CD4-positive, alpha-beta T cell (primary cell): ENCODE measurements at regions not wholly inside any gene's neighbourhood (a gene's known extent, or its start where the extent isn't known, plus 50 kb on each side); places are given as distances from the start of the nearest gene placed in this dataset.
"Not testable (repeated sequence)": the region's sequence is repeated elsewhere in the genome, so short reads cannot be mapped to it uniquely, and the experiment has no call there.

Experiments
- ATAC-seq: fragments of 200-7000 bp; cut with Tn5 transposase; one replicate; pipeline ENCODE4 v1.10.0; 2022; ENCODE audit warnings: mild to moderate bottlenecking; ENCODE audit not compliant: poor library complexity
- CTCF ChIA-PET: fragments of 350-600 bp; sonication (Branson Sonifier 250); formaldehyde crosslinking; loops from one replicate; lab custom pipeline; 2021; ENCODE audit warnings: antibody characterized with exemption, inconsistent platforms; lab: Charles Lee
- POLR2A ChIA-PET: fragments of 350-600 bp; sonication (Branson Sonifier 250); formaldehyde crosslinking; loops from one replicate; lab custom pipeline; 2021; ENCODE audit warnings: antibody characterized with exemption, inconsistent platforms; lab: Charles Lee
- DNase-seq, 14 experiments: peaks; one replicate each; pipeline ENCODE4 v3.0.0-alpha.2; 2013 to 2020; ENCODE audit warnings: mixed read lengths in 2 of 14
- H3K27ac ChIP-seq, 2 donors: one replicate each; pipeline versions ENCODE4 v1.5.1 to v1.7.0; 2013; ENCODE audit warnings: low read length in 2 of 2, low read depth in 1 of 2, mild to moderate bottlenecking in 1 of 2
- H3K27me3 ChIP-seq, 2 experiments: 1 replicate in 1 of 2; 2 replicates in 1 of 2; pipeline versions ENCODE4 v1.6.1 to v1.7.0; 2013; ENCODE audit warnings: low read length in 2 of 2, control low read depth in 1 of 2, mild to moderate bottlenecking in 1 of 2, moderate library complexity in 1 of 2; ENCODE audit not compliant: insufficient read depth in 2 of 2, control insufficient read depth in 1 of 2
- H3K36me3 ChIP-seq: one replicate; pipeline ENCODE4 v1.6.1; 2013; ENCODE audit warnings: low read length, control low read depth; ENCODE audit not compliant: insufficient read depth
- H3K4me1 ChIP-seq: one replicate; pipeline ENCODE4 v1.6.1; 2013; ENCODE audit warnings: low read length, control low read depth; ENCODE audit not compliant: insufficient read depth
- H3K4me3 ChIP-seq: one replicate; pipeline ENCODE4 v1.5.1; 2013; ENCODE audit warnings: mild to moderate bottlenecking, low read length, moderate library complexity
- H3K9me3 ChIP-seq, 2 experiments: 1 replicate in 1 of 2; 2 replicates in 1 of 2; pipeline versions ENCODE4 v1.6.1 to v1.7.0; 2013; ENCODE audit warnings: low read length in 2 of 2, mild to moderate bottlenecking in 2 of 2, control low read depth in 1 of 2, moderate library complexity in 1 of 2; ENCODE audit not compliant: control insufficient read depth in 1 of 2, insufficient read depth in 1 of 2
- H3K27ac Mint-ChIP-seq: one replicate; pipeline ENCODE4 v1.8.0; 2020; ENCODE audit warnings: mixed read lengths
- H3K27me3 Mint-ChIP-seq: one replicate; pipeline ENCODE4 v1.8.0; 2021; ENCODE audit warnings: mixed read lengths
- H3K36me3 Mint-ChIP-seq: one replicate; pipeline ENCODE4 v1.8.0; 2021; ENCODE audit warnings: low read depth, mixed read lengths
- H3K4me1 Mint-ChIP-seq: one replicate; pipeline ENCODE4 v1.8.0; 2021; ENCODE audit warnings: low read depth, mixed read lengths
- H3K4me3 Mint-ChIP-seq: one replicate; pipeline ENCODE4 v1.8.0; 2020; ENCODE audit warnings: mild to moderate bottlenecking, mixed read lengths
- H3K9me3 Mint-ChIP-seq: one replicate; pipeline ENCODE4 v1.8.0; 2020; ENCODE audit warnings: mixed read lengths
- CTCF ChIP-seq: fragments of 200-600 bp; IDR thresholded peaks from one replicate; pipeline ENCODE4 v1.8.0; 2022; ENCODE audit warnings: antibody characterized with exemption, mild to moderate bottlenecking
- intact Hi-C, 2 experiments: fragments of 100-400 bp; cut with DNase I in 1 of 2; cut with micrococcal nuclease in 1 of 2; formaldehyde crosslinking; loops; one replicate each; pipeline versions ENCODE4 v1.15.1 to v1.9.0; 2023 to 2025; cut with DNase I, micrococcal nuclease

GRCh38 chr16:35598696-35599332 is 2139.4 kb downstream of the TP53TG3F start:
- DNase-seq (no peak), ATAC-seq (no peak)
- no peaks in the 10 kb centered on the region for H3K27me3 ChIP-seq
- intact Hi-C loops: no loop called here
- peaks cover 7 to 13% of the 10 kb centered on the region in 2 experiments for H3K9me3 ChIP-seq
- Mint-ChIP-seq H3K9me3 (peaks cover 13% of the 10 kb centered on the region), H3K4me1 (no peaks in the 10 kb centered on the region), H3K36me3 (no peaks in the 10 kb centered on the region), H3K4me3 (no peak overlapping the region), H3K27ac (no peak overlapping the region), H3K27me3 (no peaks in the 10 kb centered on the region)
- H3K4me1 ChIP-seq: no peaks in the 10 kb centered on the region
- no peak overlapping the region for H3K27ac ChIP-seq
- ChIA-PET CTCF (no interaction called here), POLR2A (no interaction called here)
- no peaks in the 10 kb centered on the region for H3K36me3 ChIP-seq
- no peak overlapping the region for H3K4me3 ChIP-seq
- no peak for TF ChIP-seq CTCF

DNA sequence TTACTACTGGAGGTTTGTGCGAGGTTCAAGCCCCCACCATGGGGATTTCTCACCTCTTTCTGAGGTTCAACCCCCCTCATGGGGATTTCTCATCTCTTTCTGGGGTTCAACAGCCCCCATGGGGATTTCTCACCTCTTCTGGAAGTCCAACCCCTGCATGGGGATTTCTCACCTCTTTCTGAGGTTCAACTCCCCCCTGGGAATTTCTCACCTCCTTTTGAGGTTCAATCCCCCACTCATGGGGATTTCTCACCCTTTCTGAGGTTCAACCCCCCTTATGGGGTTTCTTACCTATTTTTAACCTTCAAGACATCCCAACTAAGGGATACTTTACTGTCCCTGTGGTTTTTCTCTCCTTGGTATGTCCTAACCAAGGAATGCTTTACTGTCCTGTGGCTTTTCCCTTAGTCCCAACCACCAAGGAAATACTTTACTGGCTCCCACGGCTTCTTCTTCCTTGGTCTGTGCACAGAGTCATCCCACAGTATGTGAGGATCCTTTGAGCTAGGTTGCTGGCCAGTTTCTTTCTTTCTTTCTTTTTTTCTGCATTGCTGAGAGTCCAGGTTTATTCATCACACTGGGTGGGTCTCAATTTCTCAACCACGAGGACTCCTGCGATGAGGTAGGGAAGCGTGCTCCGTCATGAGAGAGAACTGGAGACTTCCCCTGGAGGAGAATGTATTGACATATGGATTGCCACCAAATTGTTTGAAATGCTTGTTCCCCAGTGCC is 2140.2 kb downstream of the TP53TG3F start:
- H3K9me3 ChIP-seq: peaks cover 7 to 13% of the 10 kb centered on the region in 2 experiments
- no peaks in the 10 kb centered on the region for H3K36me3 ChIP-seq
- POLR2A ChIA-PET: no interaction called here
- no peaks in the 10 kb centered on the region for H3K27me3 ChIP-seq
- intact Hi-C loops: no loop called here
- no peak overlapping the region for H3K4me3 Mint-ChIP-seq
- no peak overlapping the region for H3K27ac Mint-ChIP-seq
- no peak overlapping the region for H3K4me3 ChIP-seq
- H3K36me3 Mint-ChIP-seq: no peaks in the 10 kb centered on the region
- H3K27me3 Mint-ChIP-seq: no peaks in the 10 kb centered on the region
- CTCF ChIA-PET: no interaction called here
- no peaks in the 10 kb centered on the region for H3K4me1 Mint-ChIP-seq
- H3K4me1 ChIP-seq: no peaks in the 10 kb centered on the region
- no peak for DNase-seq
- peaks cover 13% of the 10 kb centered on the region for H3K9me3 Mint-ChIP-seq
- no peak for TF ChIP-seq CTCF
- no peak overlapping the region for H3K27ac ChIP-seq
- ATAC-seq: no peak

DNA sequence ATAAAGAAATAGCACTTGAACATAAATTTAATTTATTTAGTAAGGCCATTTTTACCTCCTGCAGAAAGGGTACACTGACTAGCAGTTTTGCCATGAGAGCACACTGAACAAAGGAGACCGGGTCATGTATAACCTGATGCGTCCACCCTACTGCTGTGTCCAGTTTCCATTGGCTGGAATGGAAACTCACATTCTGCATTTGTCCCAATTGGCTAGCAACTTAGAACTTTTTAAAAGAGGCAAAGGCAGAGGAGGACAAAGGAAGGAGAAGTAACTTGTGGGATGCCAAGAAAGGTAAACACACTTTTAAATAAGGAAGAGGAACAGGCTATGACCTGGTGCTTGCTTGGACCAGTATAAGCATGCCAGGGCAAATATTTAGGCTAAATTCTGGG is 2140.7 kb downstream of the TP53TG3F start:
- DNase-seq, POLR2A ChIA-PET: not testable (repeated sequence)

More for the DNA sequence above, 2140.7 kb downstream of the TP53TG3F start:
- H3K27ac Mint-ChIP-seq, intact Hi-C loops, H3K27me3 ChIP-seq, H3K4me3 ChIP-seq, H3K27me3 Mint-ChIP-seq, H3K36me3 Mint-ChIP-seq, H3K4me1 Mint-ChIP-seq, H3K36me3 ChIP-seq, CTCF ChIA-PET, H3K4me3 Mint-ChIP-seq, H3K4me1 ChIP-seq, ATAC-seq, H3K27ac ChIP-seq: not testable (repeated sequence)
- H3K9me3 ChIP-seq: peaks cover 7 to 13% of the 10 kb centered on the region in 2 experiments
- peaks cover 11% of the 10 kb centered on the region for H3K9me3 Mint-ChIP-seq
